DOHH2 (cell line): ENCODE measurements at regions not wholly inside any gene's neighbourhood (a gene's known extent, or its start where the extent isn't known, plus 50 kb on each side); places are given as distances from the start of the nearest gene placed in this dataset.

ENCODE experiments used
- H3F3A ChIP-seq: fragments of 200-600 bp; sonication (generic), shearing (Covaris generic); 2 replicates; pipeline ENCODE4 v1.6.0; 2016; ENCODE audit warnings: antibody characterized with exemption, mild to moderate bottlenecking; ENCODE audit not compliant: control insufficient read depth, insufficient read depth
- H3K27ac ChIP-seq: fragments of 200-600 bp; sonication (generic); 2 replicates; pipeline ENCODE4 v1.5.1; 2014; ENCODE audit warnings: low read depth, mild to moderate bottlenecking, low read length, moderate library complexity
- H3K27me3 ChIP-seq: fragments of 200-600 bp; sonication (generic); 2 replicates; pipeline ENCODE4 v1.6.1; 2014; ENCODE audit warnings: mild to moderate bottlenecking, low read length, mixed read lengths; ENCODE audit not compliant: control insufficient read depth
- H3K36me3 ChIP-seq: fragments of 200-600 bp; sonication (generic); 2 replicates; pipeline ENCODE4 v1.6.1; 2014; ENCODE audit warnings: mild to moderate bottlenecking, low read length, moderate library complexity, mixed read lengths; ENCODE audit not compliant: control insufficient read depth
- H3K4me1 ChIP-seq: fragments of 200-600 bp; sonication (generic); 2 replicates; pipeline ENCODE4 v1.6.1; 2014; ENCODE audit warnings: mild to moderate bottlenecking, low read length, mixed read lengths; ENCODE audit not compliant: control insufficient read depth
- H3K4me2 ChIP-seq: fragments of 200-600 bp; sonication (generic); 2 replicates; pipeline ENCODE4 v1.6.0; 2014; ENCODE audit warnings: mild to moderate bottlenecking, low read length, moderate library complexity
- H3K4me3 ChIP-seq: fragments of 200-600 bp; sonication (generic); 2 replicates; pipeline ENCODE4 v1.5.1; 2014; ENCODE audit warnings: mild to moderate bottlenecking, low read length, mixed read lengths
- H3K79me2 ChIP-seq: fragments of 200-600 bp; sonication (generic); 2 replicates; pipeline ENCODE4 v1.6.1; 2014; ENCODE audit warnings: mild to moderate bottlenecking, low read length, mixed read lengths; ENCODE audit not compliant: control insufficient read depth
- H3K9me2 ChIP-seq: fragments of 200-600 bp; sonication (generic); replicated peaks from 2 replicates; pipeline ENCODE4 v1.6.1; 2014; ENCODE audit warnings: mild to moderate bottlenecking, low read length, mixed read lengths; ENCODE audit not compliant: control insufficient read depth
- H3K9me3 ChIP-seq: fragments of 200-600 bp; sonication (generic); 2 replicates; pipeline ENCODE4 v1.6.1; 2014; ENCODE audit warnings: antibody characterized with exemption, low read length, mixed read lengths; ENCODE audit not compliant: control insufficient read depth, insufficient read depth
- H4K20me1 ChIP-seq: fragments of 200-600 bp; sonication (generic); 2 replicates; pipeline ENCODE4 v1.6.0; 2014; ENCODE audit warnings: low read depth, mild to moderate bottlenecking, antibody characterized with exemption, low read length, moderate library complexity; ENCODE audit not compliant: control insufficient read depth, insufficient read depth
- EZH2phosphoT487 ChIP-seq: fragments of 200-600 bp; sonication (generic); IDR thresholded peaks from 2 replicates; pipeline ENCODE4 v1.6.1; 2017; ENCODE audit warnings: borderline replicate concordance, mild to moderate bottlenecking, antibody characterized with exemption, low read length, moderate library complexity, mixed read lengths
- TF ChIP-seq, protein P1 (sequence below): fragments of 200-600 bp; sonication (generic); IDR thresholded peaks from one replicate; pipeline ENCODE4 v1.5.1; 2014; ENCODE audit warnings: antibody characterized with exemption, mild to moderate bottlenecking, low read depth, low read length; ENCODE audit not compliant: poor library complexity, severe bottlenecking

DNA sequence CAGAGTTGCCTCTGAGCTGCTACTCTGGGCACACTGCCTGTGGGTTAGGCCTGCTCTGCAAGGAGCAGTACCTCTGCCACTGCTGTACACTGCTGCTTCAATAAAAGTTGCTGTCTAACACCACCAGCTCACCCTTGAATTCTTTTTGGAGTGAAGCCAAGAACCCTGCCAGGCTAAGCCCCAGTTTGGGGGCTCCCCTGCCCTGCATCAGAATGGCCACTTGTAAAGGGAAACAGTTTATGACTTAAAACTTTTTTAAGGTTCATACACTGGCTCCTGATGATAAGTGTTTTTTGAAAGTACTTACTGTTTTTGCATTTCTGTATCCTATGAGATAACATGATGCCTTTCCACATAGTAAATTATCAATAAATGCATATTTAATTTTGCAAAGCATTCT lies 310.0 kb downstream of the LMO4 start:
- H3F3A ChIP-seq = no peaks in the 10 kb centered on the region
- no peaks in the 10 kb centered on the region for H3K27me3 ChIP-seq
- no peak overlapping the region for H3K27ac ChIP-seq
- H3K9me2 ChIP-seq = no peaks in the 10 kb centered on the region
- H3K4me2 ChIP-seq = no peak overlapping the region
- no peaks in the 10 kb centered on the region; the same call in 1 of the 2 replicates for H3K4me1 ChIP-seq
- no peaks in the 10 kb centered on the region for H4K20me1 ChIP-seq
- H3K4me3 ChIP-seq = no peak overlapping the region
- no peaks in the 10 kb centered on the region; the same call in 1 of the 2 replicates for H3K9me3 ChIP-seq
- TF ChIP-seq, protein P1, sequence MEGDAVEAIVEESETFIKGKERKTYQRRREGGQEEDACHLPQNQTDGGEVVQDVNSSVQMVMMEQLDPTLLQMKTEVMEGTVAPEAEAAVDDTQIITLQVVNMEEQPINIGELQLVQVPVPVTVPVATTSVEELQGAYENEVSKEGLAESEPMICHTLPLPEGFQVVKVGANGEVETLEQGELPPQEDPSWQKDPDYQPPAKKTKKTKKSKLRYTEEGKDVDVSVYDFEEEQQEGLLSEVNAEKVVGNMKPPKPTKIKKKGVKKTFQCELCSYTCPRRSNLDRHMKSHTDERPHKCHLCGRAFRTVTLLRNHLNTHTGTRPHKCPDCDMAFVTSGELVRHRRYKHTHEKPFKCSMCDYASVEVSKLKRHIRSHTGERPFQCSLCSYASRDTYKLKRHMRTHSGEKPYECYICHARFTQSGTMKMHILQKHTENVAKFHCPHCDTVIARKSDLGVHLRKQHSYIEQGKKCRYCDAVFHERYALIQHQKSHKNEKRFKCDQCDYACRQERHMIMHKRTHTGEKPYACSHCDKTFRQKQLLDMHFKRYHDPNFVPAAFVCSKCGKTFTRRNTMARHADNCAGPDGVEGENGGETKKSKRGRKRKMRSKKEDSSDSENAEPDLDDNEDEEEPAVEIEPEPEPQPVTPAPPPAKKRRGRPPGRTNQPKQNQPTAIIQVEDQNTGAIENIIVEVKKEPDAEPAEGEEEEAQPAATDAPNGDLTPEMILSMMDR = no peak
- no peak for TF ChIP-seq EZH2phosphoT487
- no peaks in the 10 kb centered on the region for H3K79me2 ChIP-seq
- no peaks in the 10 kb centered on the region for H3K36me3 ChIP-seq

DNA sequence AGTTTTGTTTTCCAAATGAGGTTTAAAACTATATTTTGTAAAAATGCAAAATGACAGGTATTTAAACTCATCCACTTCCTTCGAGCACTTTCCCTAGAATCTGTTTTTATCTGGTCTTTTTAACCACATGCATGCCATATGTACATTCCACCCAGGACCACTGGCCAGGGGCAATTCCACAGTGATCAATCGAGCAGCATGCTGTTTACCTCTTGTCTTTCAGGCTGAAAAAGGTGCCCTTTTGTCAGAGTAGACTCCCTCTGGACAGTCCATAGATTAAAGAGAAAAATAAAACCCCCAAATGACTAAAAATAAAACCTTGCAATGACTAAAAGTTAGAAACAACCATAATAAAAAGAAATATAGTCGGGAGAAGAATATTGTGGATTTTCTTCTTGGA lies 313.3 kb downstream of the LMO4 start:
- TF ChIP-seq, protein P1 = no peak
- TF ChIP-seq EZH2phosphoT487 = no peak
- Histone ChIP-seq H3K9me3 (no peaks in the 10 kb centered on the region), H3K4me2 (no peak overlapping the region), H3K27ac (no peak overlapping the region), H3K9me2 (no peaks in the 10 kb centered on the region), H4K20me1 (no peaks in the 10 kb centered on the region), H3K36me3 (no peaks in the 10 kb centered on the region), H3F3A (no peaks in the 10 kb centered on the region), H3K4me3 (no peak overlapping the region), H3K27me3 (no peaks in the 10 kb centered on the region), H3K4me1 (no peaks in the 10 kb centered on the region; the same call in 1 of the 2 replicates), H3K79me2 (no peaks in the 10 kb centered on the region)

DNA sequence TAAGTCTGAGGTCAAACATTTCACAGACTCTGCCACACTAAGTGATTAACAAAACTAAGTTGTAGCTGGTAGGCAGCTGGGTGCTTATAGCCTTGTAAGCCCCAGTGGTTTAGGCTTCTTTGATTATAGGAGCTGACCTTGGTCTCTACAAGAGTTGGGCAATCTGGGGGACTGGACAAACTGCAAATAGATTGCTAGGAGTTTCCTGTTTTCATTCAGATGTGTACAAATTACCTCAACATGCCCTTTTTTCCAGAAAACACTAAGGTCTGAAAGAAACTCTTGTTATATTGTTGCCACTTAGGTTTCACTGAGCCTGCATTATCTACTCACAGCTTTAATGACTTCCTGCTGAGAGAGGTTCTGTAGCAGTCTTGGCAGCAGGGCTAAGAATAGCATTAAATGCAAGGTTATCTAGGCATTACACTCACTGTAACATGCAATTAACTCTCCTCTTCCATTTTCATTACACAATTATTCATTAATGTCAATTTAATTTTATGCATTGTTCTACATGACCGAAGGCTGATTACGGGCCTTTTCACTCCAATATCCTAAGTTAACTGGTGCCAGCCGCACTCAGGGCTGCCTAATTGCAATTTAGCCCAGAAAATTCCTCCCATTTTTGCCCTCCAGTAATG lies 314.0 kb downstream of the LMO4 start:
- H3K27me3 ChIP-seq = no peaks in the 10 kb centered on the region
- no peaks in the 10 kb centered on the region for H3K36me3 ChIP-seq
- no peaks in the 10 kb centered on the region for H3K79me2 ChIP-seq
- TF ChIP-seq, protein P1 = no peak
- TF ChIP-seq EZH2phosphoT487 = no peak
- H3K4me3 ChIP-seq = no peak overlapping the region
- no peaks in the 10 kb centered on the region for H3K9me3 ChIP-seq
- H3K4me1 ChIP-seq = no peaks in the 10 kb centered on the region; the same call in 1 of the 2 replicates
- no peak overlapping the region for H3K4me2 ChIP-seq
- no peak overlapping the region for H3K27ac ChIP-seq
- no peaks in the 10 kb centered on the region for H3K9me2 ChIP-seq
- H4K20me1 ChIP-seq = no peaks in the 10 kb centered on the region
- no peaks in the 10 kb centered on the region for H3F3A ChIP-seq
